DOHH2 (cell line): ENCODE measurements at regions not wholly inside any gene's neighbourhood (a gene's known extent, or its start where the extent isn't known, plus 50 kb on each side); places are given as distances from the start of the nearest gene placed in this dataset.

Experiments used
- H3F3A ChIP-seq: fragments of 200-600 bp; sonication (generic), shearing (Covaris generic); 2 replicates; pipeline ENCODE4 v1.6.0; 2016; ENCODE audit warnings: antibody characterized with exemption, mild to moderate bottlenecking; ENCODE audit not compliant: control insufficient read depth, insufficient read depth
- H3K27ac ChIP-seq: fragments of 200-600 bp; sonication (generic); 2 replicates; pipeline ENCODE4 v1.5.1; 2014; ENCODE audit warnings: low read depth, mild to moderate bottlenecking, low read length, moderate library complexity
- H3K27me3 ChIP-seq: fragments of 200-600 bp; sonication (generic); 2 replicates; pipeline ENCODE4 v1.6.1; 2014; ENCODE audit warnings: mild to moderate bottlenecking, low read length, mixed read lengths; ENCODE audit not compliant: control insufficient read depth
- H3K36me3 ChIP-seq: fragments of 200-600 bp; sonication (generic); 2 replicates; pipeline ENCODE4 v1.6.1; 2014; ENCODE audit warnings: mild to moderate bottlenecking, low read length, moderate library complexity, mixed read lengths; ENCODE audit not compliant: control insufficient read depth
- H3K4me1 ChIP-seq: fragments of 200-600 bp; sonication (generic); 2 replicates; pipeline ENCODE4 v1.6.1; 2014; ENCODE audit warnings: mild to moderate bottlenecking, low read length, mixed read lengths; ENCODE audit not compliant: control insufficient read depth
- H3K4me2 ChIP-seq: fragments of 200-600 bp; sonication (generic); 2 replicates; pipeline ENCODE4 v1.6.0; 2014; ENCODE audit warnings: mild to moderate bottlenecking, low read length, moderate library complexity
- H3K4me3 ChIP-seq: fragments of 200-600 bp; sonication (generic); 2 replicates; pipeline ENCODE4 v1.5.1; 2014; ENCODE audit warnings: mild to moderate bottlenecking, low read length, mixed read lengths
- H3K79me2 ChIP-seq: fragments of 200-600 bp; sonication (generic); 2 replicates; pipeline ENCODE4 v1.6.1; 2014; ENCODE audit warnings: mild to moderate bottlenecking, low read length, mixed read lengths; ENCODE audit not compliant: control insufficient read depth
- H3K9me2 ChIP-seq: fragments of 200-600 bp; sonication (generic); replicated peaks from 2 replicates; pipeline ENCODE4 v1.6.1; 2014; ENCODE audit warnings: mild to moderate bottlenecking, low read length, mixed read lengths; ENCODE audit not compliant: control insufficient read depth
- H3K9me3 ChIP-seq: fragments of 200-600 bp; sonication (generic); 2 replicates; pipeline ENCODE4 v1.6.1; 2014; ENCODE audit warnings: antibody characterized with exemption, low read length, mixed read lengths; ENCODE audit not compliant: control insufficient read depth, insufficient read depth
- H4K20me1 ChIP-seq: fragments of 200-600 bp; sonication (generic); 2 replicates; pipeline ENCODE4 v1.6.0; 2014; ENCODE audit warnings: low read depth, mild to moderate bottlenecking, antibody characterized with exemption, low read length, moderate library complexity; ENCODE audit not compliant: control insufficient read depth, insufficient read depth
- EZH2phosphoT487 ChIP-seq: fragments of 200-600 bp; sonication (generic); IDR thresholded peaks from 2 replicates; pipeline ENCODE4 v1.6.1; 2017; ENCODE audit warnings: borderline replicate concordance, mild to moderate bottlenecking, antibody characterized with exemption, low read length, moderate library complexity, mixed read lengths
- TF ChIP-seq, protein P1 (sequence below): fragments of 200-600 bp; sonication (generic); IDR thresholded peaks from one replicate; pipeline ENCODE4 v1.5.1; 2014; ENCODE audit warnings: antibody characterized with exemption, mild to moderate bottlenecking, low read depth, low read length; ENCODE audit not compliant: poor library complexity, severe bottlenecking

DNA sequence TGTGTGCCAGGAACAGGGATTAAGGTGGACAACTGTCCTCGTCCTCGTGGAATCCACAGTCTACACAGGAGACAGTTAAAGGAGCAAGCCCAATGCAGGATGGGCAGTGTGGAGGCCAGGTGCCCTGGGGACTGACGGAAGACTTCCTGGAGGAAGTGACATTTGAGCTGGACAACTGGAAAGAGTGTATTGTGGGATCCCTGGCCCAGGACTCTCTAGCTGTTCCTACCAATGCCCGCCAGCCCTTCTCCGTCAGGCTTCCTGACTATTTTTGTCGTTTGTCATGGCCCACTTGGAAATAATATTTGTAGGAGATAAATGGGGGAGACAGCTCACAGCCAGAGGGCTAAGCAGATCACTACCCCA is 235.3 kb downstream of the TOMM20 start:
- TF ChIP-seq EZH2phosphoT487: no peak
- TF ChIP-seq, protein P1, sequence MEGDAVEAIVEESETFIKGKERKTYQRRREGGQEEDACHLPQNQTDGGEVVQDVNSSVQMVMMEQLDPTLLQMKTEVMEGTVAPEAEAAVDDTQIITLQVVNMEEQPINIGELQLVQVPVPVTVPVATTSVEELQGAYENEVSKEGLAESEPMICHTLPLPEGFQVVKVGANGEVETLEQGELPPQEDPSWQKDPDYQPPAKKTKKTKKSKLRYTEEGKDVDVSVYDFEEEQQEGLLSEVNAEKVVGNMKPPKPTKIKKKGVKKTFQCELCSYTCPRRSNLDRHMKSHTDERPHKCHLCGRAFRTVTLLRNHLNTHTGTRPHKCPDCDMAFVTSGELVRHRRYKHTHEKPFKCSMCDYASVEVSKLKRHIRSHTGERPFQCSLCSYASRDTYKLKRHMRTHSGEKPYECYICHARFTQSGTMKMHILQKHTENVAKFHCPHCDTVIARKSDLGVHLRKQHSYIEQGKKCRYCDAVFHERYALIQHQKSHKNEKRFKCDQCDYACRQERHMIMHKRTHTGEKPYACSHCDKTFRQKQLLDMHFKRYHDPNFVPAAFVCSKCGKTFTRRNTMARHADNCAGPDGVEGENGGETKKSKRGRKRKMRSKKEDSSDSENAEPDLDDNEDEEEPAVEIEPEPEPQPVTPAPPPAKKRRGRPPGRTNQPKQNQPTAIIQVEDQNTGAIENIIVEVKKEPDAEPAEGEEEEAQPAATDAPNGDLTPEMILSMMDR: no peak
- Histone ChIP-seq H3K27ac (no peak overlapping the region), H3K4me1 (no peaks in the 10 kb centered on the region)

DNA sequence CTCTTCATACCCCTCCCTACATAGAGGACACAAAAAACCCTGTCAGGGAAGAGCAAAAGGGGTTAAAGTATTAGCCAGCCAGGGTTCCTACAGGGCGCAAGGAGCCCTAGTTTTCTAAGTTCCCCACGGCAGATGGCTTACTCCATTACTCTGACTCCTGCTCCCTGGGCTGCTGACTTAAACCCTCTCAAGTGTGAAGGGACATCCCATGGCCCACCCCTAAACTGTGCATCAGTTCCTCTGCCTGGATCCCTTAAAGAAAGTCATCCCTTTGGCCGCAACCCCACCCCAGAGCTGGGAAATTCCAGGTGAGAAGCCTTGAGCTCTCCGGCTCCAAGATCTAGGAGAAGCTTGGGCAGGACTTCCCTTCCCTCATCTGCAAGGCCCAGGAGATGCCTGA is 236.0 kb downstream of the TOMM20 start:
- Histone ChIP-seq H3K9me2 (no peaks in the 10 kb centered on the region), H3K79me2 (no peaks in the 10 kb centered on the region), H3K9me3 (no peaks in the 10 kb centered on the region), H4K20me1 (no peaks in the 10 kb centered on the region), H3K36me3 (no peaks in the 10 kb centered on the region), H3K27ac (no peak overlapping the region), H3K4me2 (no peak overlapping the region), H3F3A (no peaks in the 10 kb centered on the region), H3K27me3 (no peaks in the 10 kb centered on the region; the same call in 1 of the 2 replicates), H3K4me1 (no peaks in the 10 kb centered on the region), H3K4me3 (no peak overlapping the region)
- TF ChIP-seq, protein P1: no peak
- no peak for TF ChIP-seq EZH2phosphoT487

More for the DNA sequence above, 235.3 kb downstream of the TOMM20 start:
- Histone ChIP-seq H3F3A (no peaks in the 10 kb centered on the region), H3K9me2 (no peaks in the 10 kb centered on the region), H3K79me2 (no peaks in the 10 kb centered on the region), H4K20me1 (no peaks in the 10 kb centered on the region), H3K27me3 (no peaks in the 10 kb centered on the region; the same call in 1 of the 2 replicates), H3K4me2 (no peak overlapping the region), H3K9me3 (no peaks in the 10 kb centered on the region), H3K4me3 (no peak overlapping the region), H3K36me3 (no peaks in the 10 kb centered on the region)

DNA sequence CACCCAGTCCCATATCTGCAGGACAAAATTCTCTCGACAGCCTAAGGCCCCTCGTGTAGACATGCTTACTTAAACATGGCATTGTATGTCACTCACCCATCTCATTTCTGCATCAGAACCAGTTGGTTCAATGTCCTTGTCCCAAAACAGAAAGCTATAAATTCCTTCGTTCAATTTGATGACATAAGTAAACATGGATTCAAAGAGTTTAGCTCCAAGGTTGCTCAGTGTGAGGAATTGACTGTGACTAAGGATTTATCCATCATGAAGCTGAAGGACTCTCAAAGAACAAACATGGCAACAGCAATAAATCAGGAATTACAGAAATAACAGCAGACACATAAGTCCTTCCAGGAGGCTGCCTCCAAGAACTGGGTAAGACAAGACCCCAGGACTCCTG is 237.2 kb downstream of the TOMM20 start:
- no peaks in the 10 kb centered on the region for H3F3A ChIP-seq
- H3K36me3 ChIP-seq: no peaks in the 10 kb centered on the region
- H3K4me1 ChIP-seq: no peaks in the 10 kb centered on the region
- H3K27ac ChIP-seq: no peak overlapping the region
- no peaks in the 10 kb centered on the region for H3K9me3 ChIP-seq
- H4K20me1 ChIP-seq: no peaks in the 10 kb centered on the region
- no peak for TF ChIP-seq EZH2phosphoT487
- TF ChIP-seq, protein P1: no peak
- no peaks in the 10 kb centered on the region; the same call in 1 of the 2 replicates for H3K27me3 ChIP-seq
- H3K9me2 ChIP-seq: no peaks in the 10 kb centered on the region
- H3K4me3 ChIP-seq: no peak overlapping the region
- H3K79me2 ChIP-seq: no peaks in the 10 kb centered on the region
- no peak overlapping the region for H3K4me2 ChIP-seq
